ENCODE measurements at regions not wholly inside any gene's neighbourhood (a gene's known extent, or its start where the extent isn't known, plus 50 kb on each side); places are given as distances from the start of the nearest gene placed in this dataset.
"Not testable (repeated sequence)": the region's sequence is repeated elsewhere in the genome, so short reads cannot be mapped to it uniquely, and the experiment has no call there.

DNA sequence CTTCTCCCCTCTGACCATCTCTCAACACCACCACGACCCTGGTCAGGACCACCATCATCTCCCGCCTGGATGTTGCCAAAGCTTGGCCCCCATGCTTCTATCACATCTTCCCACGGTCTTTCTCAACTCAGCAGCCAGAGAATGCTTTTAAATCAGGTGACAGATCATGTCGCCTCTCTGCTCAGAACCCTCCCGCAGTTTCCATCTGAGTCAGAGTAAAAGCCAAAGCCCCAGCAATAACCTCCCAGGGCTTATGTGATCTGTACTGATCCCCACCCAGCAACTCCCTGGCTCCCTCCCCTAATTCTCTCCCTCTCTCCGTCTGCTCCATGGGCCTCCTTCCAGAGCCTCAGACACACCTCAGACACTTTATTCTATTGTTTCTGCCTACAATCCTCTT, 193.1 kb downstream of the CEP170 start:
- TF ChIP-seq, protein P1, sequence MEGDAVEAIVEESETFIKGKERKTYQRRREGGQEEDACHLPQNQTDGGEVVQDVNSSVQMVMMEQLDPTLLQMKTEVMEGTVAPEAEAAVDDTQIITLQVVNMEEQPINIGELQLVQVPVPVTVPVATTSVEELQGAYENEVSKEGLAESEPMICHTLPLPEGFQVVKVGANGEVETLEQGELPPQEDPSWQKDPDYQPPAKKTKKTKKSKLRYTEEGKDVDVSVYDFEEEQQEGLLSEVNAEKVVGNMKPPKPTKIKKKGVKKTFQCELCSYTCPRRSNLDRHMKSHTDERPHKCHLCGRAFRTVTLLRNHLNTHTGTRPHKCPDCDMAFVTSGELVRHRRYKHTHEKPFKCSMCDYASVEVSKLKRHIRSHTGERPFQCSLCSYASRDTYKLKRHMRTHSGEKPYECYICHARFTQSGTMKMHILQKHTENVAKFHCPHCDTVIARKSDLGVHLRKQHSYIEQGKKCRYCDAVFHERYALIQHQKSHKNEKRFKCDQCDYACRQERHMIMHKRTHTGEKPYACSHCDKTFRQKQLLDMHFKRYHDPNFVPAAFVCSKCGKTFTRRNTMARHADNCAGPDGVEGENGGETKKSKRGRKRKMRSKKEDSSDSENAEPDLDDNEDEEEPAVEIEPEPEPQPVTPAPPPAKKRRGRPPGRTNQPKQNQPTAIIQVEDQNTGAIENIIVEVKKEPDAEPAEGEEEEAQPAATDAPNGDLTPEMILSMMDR (conservative IDR thresholded peaks at IDR 0.05; ENCODE audit: low read length) = not testable (repeated sequence)
- TF ChIP-seq EZH2phosphoT487 (IDR thresholded peaks at IDR 0.05; ENCODE audit: borderline replicate concordance, low read depth, low read length) = not testable (repeated sequence)

Measured in OCI-LY7 (cell line).